Psoas muscle (tissue), 7 donors: ENCODE measurements at regions not wholly inside any gene's neighbourhood (a gene's known extent, or its start where the extent isn't known, plus 50 kb on each side); places are given as distances from the start of the nearest gene placed in this dataset.

Experiments
- ATAC-seq, 4 donors: fragments of 200-7000 bp; cut with Tn5 transposase; one replicate each; pipeline ENCODE4 v1.9.1; 2020; ENCODE audit warnings: moderate library complexity in 3 of 4, mild to moderate bottlenecking in 2 of 4
- DNase-seq, 2 donors: peaks; one replicate each; pipeline ENCODE4 v3.0.0-alpha.2; 2020
- H3K27ac ChIP-seq: fragments of 200-600 bp; one replicate; pipeline ENCODE4 v1.8.0; 2022
- H3K27me3 ChIP-seq, 3 donors: fragments of 200-600 bp in 1 of 3; one replicate each; pipeline versions ENCODE4 v1.6.1 to v1.8.0; 2013 to 2022; ENCODE audit warnings: low read length in 2 of 3, mild to moderate bottlenecking in 2 of 3, moderate library complexity in 1 of 3; ENCODE audit not compliant: insufficient read depth in 3 of 3
- H3K36me3 ChIP-seq, 2 donors: fragments of 200-600 bp in 1 of 2; one replicate each; pipeline versions ENCODE4 v1.6.1 to v1.8.0; 2013 to 2022; ENCODE audit warnings: low read depth in 1 of 2, mild to moderate bottlenecking in 1 of 2, moderate library complexity in 1 of 2; ENCODE audit not compliant: insufficient read depth in 1 of 2
- H3K4me1 ChIP-seq: fragments of 200-600 bp; one replicate; pipeline ENCODE4 v1.8.0; 2022
- H3K4me3 ChIP-seq: fragments of 200-600 bp; one replicate; pipeline ENCODE4 v1.8.0; 2022; ENCODE audit warnings: mild to moderate bottlenecking
- H3K9me3 ChIP-seq: fragments of 200-600 bp; one replicate; pipeline ENCODE4 v1.8.0; 2022
- WGBS, 3 donors: extraction: QIAGEN DNeasy Blood & Tissue Kit; methylation state at CpG; one replicate each; pipeline versions ENCODE4 v1.1.6 to v1.1.7; 2013; 5-methylcytosine and 5-hydroxymethylcytosine counted together
- intact Hi-C, 2 donors: fragments of 100-400 bp; cut with DNase I; formaldehyde crosslinking; loops; one replicate each; pipeline versions ENCODE4 v1.11.0 to v1.14.2; 2022
- TF ChIP-seq, protein P1 (sequence below): fragments of 200-600 bp; IDR thresholded peaks from one replicate; pipeline ENCODE4 v1.8.0; 2022; ENCODE audit warnings: antibody characterized with exemption
- donor health status: healthy with polysubstance abuse.
- donor health status: DM: no; HTN: no; CAD: no; lungs with moderate emphysema.
- donor health status: Bipolar disorder and iron deficiency.
- donor health status: healthy.
- donor health status: DM: yes; HTN: yes; CAD: no.
- donor health status: DM: no; HTN: no; CAD: no.
- donor health status: DM: yes; HTN: yes; CAD: no.

DNA sequence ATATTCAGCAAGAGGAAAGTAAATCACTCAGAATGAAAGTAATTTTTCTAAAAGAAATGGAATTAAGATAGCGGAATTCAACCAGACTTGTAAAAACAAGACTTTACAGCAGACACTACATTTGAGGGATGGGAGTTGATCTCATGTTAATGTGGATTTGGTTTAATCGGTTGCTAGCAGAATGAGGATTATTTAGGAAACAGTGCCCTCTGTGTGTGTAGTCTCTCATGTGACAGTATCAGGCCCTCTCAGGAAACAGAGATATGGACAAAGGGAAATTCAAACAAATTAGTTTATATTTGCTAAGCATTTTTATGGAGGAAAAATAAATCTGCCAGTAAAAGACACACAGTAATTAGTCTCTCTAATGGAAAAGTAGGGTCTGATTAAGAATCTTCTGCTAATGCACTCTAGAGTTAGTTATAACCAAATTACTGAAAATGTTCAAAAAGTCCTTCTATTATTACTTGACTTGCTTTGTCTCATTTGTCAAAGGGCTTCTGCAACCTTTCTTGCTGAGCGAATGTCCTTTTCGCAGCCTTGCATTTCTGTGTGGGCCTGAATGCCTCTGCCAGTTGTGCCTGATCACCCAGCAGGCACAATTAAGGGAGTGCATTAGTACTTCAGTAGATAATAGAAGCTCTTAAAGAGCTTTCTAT is 1282.3 kb upstream of the TENM3 start:
- WGBS, 3 donors: 70 to 71% (median 70%) methylated on average over 4 of the region's 4 CpGs
- H3K9me3 ChIP-seq: no peaks in the 10 kb centered on the region

DNA sequence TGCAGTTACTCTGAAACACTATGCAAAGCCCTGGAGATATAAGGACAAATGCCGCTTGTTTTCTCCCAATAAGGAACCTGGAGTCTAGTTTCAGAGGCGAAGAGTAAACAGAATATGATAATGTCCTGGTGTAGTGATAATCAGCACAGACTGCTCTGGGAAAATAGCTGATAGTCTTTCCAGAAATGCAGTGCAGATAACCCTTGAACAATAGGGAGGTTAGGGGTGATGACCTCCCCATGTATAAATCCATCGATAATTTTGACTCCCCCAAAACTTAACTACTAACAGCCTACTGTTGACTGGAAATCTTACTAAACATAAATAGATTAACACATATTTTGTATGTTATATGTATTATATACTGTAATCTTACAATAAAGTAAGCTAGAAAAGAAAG is 1280.9 kb upstream of the TENM3 start:
- TF ChIP-seq, protein P1, sequence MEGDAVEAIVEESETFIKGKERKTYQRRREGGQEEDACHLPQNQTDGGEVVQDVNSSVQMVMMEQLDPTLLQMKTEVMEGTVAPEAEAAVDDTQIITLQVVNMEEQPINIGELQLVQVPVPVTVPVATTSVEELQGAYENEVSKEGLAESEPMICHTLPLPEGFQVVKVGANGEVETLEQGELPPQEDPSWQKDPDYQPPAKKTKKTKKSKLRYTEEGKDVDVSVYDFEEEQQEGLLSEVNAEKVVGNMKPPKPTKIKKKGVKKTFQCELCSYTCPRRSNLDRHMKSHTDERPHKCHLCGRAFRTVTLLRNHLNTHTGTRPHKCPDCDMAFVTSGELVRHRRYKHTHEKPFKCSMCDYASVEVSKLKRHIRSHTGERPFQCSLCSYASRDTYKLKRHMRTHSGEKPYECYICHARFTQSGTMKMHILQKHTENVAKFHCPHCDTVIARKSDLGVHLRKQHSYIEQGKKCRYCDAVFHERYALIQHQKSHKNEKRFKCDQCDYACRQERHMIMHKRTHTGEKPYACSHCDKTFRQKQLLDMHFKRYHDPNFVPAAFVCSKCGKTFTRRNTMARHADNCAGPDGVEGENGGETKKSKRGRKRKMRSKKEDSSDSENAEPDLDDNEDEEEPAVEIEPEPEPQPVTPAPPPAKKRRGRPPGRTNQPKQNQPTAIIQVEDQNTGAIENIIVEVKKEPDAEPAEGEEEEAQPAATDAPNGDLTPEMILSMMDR: no peak
- no peak overlapping the region for H3K27ac ChIP-seq
- WGBS, 3 donors: 87 to 89% (median 88%) methylated on average over 3 of the region's 3 CpGs
- ATAC-seq (no peak), DNase-seq (no peak)
- no peaks in the 10 kb centered on the region for H3K9me3 ChIP-seq
- intact Hi-C loops: no loop called here
- no peaks in the 10 kb centered on the region for H3K27me3 ChIP-seq
- H3K4me1 ChIP-seq: no peaks in the 10 kb centered on the region
- H3K4me3 ChIP-seq: no peak overlapping the region
- H3K36me3 ChIP-seq: no peaks in the 10 kb centered on the region

More for the DNA sequence above, 1282.3 kb upstream of the TENM3 start:
- Histone ChIP-seq H3K4me3 (no peak overlapping the region), H3K36me3 (no peaks in the 10 kb centered on the region), H3K27ac (no peak overlapping the region), H3K4me1 (no peaks in the 10 kb centered on the region), H3K27me3 (no peaks in the 10 kb centered on the region)
- ATAC-seq (no peak), DNase-seq (no peak)
- intact Hi-C loops: no loop called here
- TF ChIP-seq, protein P1: no peak

DNA sequence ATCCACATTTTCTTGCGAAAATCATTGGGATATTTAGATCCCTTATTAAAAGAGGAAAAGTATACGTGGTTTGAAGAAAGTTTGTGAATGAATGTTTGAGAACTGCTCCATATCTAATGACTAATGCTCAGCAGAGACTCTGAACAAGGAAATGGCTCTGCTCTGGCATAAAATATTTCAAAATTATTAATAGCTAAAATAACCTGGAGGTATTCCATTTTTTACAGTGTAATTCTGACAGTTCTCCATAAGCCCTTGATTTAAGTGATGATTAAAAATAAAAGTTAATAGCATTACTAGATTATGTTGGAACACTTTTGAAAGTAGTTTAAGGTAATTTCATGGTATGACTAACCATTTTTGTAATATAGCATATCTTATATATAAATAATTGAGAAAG is 1276.9 kb upstream of the TENM3 start:
- H3K9me3 ChIP-seq: no peaks in the 10 kb centered on the region
- H3K4me1 ChIP-seq: no peaks in the 10 kb centered on the region
- no peak overlapping the region for H3K4me3 ChIP-seq
- DNase-seq (no peak), ATAC-seq (no peak)
- intact Hi-C loops: no loop called here
- TF ChIP-seq, protein P1: no peak
- no peaks in the 10 kb centered on the region for H3K36me3 ChIP-seq
- H3K27me3 ChIP-seq: no peaks in the 10 kb centered on the region
- no peak overlapping the region for H3K27ac ChIP-seq
- WGBS, 3 donors: 76 to 86% (median 82%) methylated on average over 2 of the region's 2 CpGs

DNA sequence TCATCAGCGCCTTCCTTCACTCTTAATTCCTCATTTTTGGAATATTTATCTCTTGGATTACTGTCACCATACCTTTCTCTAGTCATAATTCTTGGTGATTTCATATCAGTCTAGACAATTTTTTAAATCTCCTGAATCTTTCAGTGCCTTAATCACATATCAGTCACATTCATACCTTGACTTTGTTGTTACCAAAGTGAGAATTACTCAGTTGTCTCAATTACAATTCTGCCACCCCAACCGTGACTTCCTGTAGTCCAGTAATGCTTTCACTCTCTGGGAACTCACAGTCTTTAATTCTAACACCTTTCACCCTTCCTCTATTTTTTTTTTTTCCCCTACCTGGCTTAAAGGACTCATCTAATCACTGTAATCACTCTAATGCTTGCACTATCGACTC is 1275.3 kb upstream of the TENM3 start:
- no peaks in the 10 kb centered on the region for H3K4me1 ChIP-seq
- intact Hi-C loops: no loop called here
- H3K36me3 ChIP-seq: no peaks in the 10 kb centered on the region

More for the DNA sequence above, 1275.3 kb upstream of the TENM3 start:
- TF ChIP-seq, protein P1: no peak
- ATAC-seq (no peak), DNase-seq (no peak)
- Histone ChIP-seq H3K4me3 (no peak overlapping the region), H3K27me3 (no peaks in the 10 kb centered on the region), H3K9me3 (no peaks in the 10 kb centered on the region), H3K27ac (no peak overlapping the region)
- WGBS, 3 donors: 60 to 65% (median 64%) methylated on average over 3 of the region's 3 CpGs
